ENCODE measurements at regions not wholly inside any gene's neighbourhood (a gene's known extent, or its start where the extent isn't known, plus 50 kb on each side); places are given as distances from the start of the nearest gene placed in this dataset.
"Not testable (repeated sequence)": the region's sequence is repeated elsewhere in the genome, so short reads cannot be mapped to it uniquely, and the experiment has no call there.

DNA sequence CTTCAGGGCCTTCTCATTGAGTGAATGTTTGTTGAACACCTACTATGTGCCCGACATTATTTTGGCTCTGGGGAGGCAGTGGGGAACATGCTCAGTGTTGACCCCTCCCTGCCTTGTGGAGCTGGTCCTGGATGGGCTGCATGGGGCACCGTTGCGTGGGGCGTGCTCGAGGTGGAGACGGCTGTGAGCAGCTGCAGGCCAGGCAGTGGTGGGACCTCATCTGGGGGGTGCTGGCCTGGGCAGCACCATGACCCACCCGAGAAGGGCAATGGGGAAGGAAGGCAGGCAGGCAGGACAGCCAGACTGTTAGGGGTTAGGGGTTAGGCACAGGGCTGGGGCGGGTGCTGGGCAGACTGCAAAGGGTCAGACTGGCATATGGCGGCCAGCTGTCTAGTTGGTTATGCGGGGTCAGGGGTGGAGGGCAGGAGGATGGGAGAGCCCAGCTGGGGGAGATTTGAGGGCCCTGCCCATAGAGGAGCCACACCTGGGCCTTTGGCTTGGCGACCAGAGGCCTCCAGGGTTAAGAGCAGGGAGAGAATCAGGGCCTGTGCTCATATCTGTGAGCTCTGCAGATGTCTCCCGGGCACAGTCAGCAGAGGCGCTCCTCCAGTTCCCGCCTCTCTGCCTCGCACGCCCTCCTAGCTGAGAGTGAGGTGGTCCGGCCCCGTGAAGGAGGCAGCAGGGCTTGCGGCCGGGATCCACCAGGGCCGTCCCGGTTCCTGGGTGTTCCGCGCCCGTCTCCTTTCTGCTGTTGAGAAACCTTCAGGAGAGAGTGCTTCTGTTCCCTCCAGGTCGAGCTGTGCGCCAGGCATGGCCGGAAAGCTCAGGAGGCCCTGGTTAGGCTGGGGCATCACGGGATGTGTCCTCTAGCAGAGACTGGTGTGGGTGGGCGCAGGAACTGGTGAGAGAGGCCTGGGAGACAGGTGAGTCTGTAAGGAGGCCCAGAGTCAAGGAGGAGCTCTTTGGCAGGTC, 73.3 kb downstream of the RGS12 start:
- DNase-seq = no peak

DNA sequence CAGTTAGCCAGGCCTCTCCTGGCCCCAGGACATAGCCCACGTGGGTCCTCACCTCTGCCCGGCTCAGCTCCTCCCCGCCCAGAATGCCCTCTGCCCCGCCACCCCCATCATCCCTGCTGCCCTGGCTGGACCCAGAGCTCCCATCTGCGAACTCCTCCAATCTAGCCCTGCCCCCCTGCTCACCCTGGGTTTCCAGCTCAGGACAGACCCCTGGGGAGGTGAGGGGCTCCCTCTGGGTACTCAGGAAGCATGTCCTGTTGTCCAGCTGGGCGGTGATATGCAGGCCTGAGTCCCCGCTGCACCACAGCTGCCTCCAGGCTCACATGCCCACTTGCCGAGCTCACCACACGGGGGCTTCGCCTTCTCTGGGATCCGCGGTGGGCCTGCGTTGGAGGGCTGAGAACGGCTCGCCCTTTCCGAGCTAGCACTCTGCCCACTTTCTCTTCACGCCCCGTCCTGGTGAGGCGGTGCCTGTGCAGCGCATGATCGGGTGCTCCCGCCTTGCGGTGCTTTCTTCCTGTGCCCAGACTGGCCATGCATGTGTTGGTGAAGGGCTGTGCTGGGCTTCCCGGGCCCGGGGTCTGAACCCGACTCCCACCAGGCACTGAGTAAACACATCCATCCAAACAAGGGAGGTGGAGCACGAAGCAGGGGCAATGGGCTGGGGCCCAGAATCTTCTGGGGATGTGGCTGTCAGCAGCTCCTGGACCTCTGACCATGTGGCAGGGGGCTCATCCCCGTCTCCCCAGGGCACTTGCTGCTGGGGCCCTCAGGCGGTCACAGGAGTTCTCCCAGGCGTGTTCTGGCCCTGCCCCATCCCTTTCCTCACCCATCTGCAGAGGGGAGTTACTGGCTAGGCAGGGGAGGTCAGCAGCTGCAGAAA, 74.3 kb downstream of the RGS12 start:
- no peak for DNase-seq

- no peak for DNase-seq
These were observed 73.9 kb upstream of the HGFAC start for GRCh38 chr4:3367866-3368265.

- no peak for DNase-seq
These were observed 73.4 kb upstream of the HGFAC start for GRCh38 chr4:3368334-3368733.

- peak; percentile 28 for DNase-seq
These were observed 72.7 kb upstream of the HGFAC start for GRCh38 chr4:3368841-3369760.

- DNase-seq = peak; percentile 66
These were observed 71.7 kb upstream of the HGFAC start for GRCh38 chr4:3369781-3370674.

GRCh38 chr4:3371033-3372001, 70.5 kb upstream of the HGFAC start:
- no peak for DNase-seq

DNA sequence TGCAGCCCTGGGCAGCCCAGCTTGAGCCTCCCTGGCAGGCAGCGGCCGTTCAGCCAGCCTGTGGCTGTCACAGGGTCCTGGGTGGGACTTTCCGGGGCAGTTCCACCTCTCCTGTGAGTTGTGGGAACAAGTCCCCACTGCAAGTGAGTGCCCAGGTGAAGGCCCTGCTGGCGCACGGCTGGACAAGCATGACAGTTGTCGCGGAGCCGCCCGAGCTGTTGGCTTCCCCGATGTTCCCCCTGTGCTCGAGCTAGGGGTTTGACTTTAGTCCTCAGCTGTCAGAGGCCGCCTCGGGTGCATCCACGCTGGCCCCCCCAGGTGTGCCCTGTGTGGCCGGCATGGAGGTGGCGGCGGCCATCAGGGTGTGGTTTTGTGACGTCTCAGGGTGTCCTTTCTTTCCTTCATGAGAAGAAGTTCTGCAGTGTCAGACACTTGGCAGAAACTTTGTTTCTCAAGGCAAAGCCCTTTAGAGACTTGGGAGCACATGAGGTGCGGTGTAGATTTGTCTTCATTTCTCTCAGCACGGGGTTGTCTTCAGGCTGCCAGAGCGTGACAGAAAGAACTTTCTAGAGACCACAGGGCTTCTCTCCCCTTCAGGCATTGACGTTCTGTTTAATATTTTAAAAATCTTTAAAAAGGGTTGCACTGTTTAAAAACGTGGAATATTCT, 69.4 kb upstream of the HGFAC start:
- DNase-seq = no peak

DNA sequence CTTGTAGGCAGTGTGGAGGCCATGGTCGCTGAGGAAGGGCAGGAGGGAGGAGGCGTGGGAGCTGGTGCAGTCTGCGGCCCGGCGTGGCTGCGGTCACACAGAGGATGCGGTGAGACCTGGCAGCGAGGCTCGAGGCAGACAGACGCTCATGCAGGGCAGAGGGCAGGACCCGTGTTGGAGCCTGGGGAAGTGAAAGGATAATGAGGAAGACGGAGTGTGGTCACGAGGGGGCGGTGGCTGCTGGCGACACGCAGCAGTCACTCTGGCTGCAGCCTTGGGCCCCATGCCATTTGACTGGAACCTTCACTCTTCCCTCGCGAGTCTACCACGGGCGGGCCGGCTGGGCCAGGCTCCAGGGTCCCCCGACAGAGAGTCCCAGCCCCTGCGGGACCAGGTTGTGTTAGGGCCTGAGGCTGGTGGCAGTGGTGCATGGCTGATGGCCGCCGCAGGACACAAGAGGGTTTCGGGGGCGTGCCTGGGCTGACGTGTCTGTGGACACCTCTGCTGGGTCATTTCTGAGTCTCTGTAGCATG, 68.8 kb upstream of the HGFAC start:
- DNase-seq = peak; percentile 31

DNA sequence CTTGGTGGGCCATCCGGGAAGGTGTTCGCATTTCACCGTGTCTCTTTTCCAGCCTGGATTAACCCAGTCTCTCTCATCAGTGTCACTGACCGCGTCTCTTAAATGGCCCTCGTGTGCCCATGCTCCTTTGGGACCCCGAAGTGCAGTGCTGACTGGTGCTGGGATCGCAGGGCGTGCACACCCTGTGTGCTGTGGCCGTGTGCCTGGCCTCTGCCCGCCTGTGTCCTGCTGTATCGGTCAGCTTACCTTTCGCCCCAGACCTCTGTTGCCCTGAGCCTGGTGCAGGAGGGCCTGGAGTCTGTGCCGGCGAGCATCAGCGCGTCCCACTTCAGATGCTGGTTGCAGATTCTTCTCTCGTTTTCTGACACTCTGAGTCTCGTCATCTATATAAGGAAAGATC, 68.3 kb upstream of the HGFAC start:
- DNase-seq = no peak

GRCh38 chr4:3374011-3374645, 67.6 kb upstream of the HGFAC start:
- DNase-seq = no peak

DNA sequence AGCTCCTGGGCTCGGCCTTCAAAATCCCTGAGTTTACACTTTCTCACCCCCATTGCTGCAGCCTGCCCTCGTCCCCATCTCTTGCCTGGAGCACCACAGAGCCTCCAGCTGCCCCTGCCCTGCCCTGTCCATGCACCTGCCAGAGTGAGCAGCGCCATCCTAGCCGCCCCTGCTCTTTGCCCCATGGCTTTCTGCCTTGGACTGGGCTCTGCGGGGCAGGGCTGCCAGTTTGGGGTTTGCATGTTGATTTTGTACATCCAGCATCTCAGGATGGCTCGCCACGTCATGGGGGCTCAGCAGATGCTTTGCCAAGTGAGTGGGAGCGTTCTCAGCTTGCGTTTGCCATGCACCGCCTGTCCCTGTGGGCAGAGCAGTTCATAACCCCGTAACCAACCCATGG, 67.1 kb upstream of the HGFAC start:
- DNase-seq = no peak

- DNase-seq = no peak
These were observed 66.1 kb upstream of the HGFAC start for GRCh38 chr4:3375688-3376087.

DNA sequence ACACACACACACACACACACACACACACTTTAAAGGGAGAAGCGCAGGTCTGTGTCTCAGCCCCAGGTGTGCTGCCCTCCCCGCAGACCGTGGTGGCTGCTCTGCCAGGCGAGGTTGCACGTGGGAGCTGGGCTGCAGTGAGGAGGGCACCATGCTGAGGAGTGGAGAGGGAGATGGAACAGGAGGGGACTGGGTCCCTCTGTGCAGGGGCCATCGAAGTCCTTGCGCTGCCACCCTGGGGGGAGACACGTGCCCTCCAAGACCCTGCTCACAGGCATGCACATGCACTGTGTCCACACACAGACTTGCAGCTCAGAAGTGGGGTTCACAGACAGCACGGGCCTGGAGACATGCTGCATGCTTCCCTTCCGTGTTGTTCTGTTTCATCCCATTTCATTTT, 65.5 kb upstream of the HGFAC start:
- DNase-seq = no peak

DNA sequence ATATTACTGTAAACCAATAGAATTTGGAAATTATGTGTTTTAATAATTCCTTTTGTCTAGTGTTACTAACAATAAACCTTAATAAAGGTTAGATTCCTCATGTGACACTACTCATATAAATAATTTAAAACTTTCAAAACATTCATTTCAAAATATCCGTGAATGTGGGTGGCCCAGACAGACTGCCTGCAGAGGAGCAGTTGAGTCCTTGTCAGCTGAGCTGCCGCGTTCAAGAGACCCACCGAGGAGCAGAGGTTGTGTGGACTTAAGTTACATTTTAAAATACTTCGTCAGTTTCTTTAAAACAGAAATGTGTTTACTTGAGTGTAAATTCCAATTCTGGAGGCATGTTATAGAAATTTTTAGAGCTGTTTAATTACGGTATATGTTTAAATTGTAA, 64.2 kb upstream of the HGFAC start:
- DNase-seq = no peak

DNA sequence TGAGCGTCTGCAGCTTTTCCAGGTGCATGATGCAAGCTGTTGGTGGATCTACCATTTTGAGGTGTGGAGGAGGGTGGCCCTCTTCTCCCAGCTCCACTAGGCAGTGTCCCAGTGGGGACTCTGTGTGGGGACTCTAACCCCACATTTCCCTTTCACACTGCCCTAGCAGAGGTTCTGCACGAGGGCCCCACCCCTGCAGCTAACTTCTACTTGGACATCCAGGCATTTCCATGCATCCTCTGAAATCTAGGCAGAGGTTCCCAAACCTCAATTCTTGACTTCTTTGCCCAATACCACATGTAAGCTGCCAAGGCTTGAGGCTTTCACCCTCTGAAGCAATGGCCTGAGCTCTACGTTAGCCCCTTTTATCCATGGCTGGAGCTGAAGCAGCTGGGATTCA, 61.4 kb upstream of the HGFAC start:
- not testable (repeated sequence) for DNase-seq

- not testable (repeated sequence) for DNase-seq
These were observed 60.6 kb upstream of the HGFAC start for GRCh38 chr4:3381208-3381607.

- DNase-seq = no peak
These were observed 59.5 kb upstream of the HGFAC start for GRCh38 chr4:3382251-3382650.

DNA sequence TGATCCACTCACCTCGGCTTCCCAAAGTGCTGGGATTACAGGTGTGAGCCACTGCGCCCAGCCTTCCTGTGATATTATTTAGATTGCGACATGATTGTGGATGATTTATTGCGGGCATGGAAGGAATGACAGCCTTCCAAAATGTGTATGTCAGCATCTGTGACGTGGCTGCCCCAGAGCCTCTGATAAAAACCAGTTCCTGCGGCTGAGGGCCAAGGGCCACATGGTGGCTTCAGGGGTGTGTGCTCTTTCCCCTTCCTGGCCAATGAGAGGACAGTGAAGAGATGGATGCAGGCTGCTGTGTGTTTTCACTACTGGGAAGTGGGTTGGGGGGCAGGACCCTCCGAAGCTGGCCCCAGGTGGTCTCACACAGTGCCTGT, 57.4 kb upstream of the HGFAC start:
- DNase-seq = no peak
